GM12872 (cell line): ENCODE measurements at regions not wholly inside any gene's neighbourhood (a gene's known extent, or its start where the extent isn't known, plus 50 kb on each side); places are given as distances from the start of the nearest gene placed in this dataset.

ENCODE experiments used
- TF ChIP-seq, protein P1 (sequence below): IDR thresholded peaks from 3 replicates; pipeline ENCODE4 v1.5.1; 2011; ENCODE audit warnings: low read depth, mild to moderate bottlenecking, low read length, moderate library complexity; ENCODE audit not compliant: insufficient read depth

DNA sequence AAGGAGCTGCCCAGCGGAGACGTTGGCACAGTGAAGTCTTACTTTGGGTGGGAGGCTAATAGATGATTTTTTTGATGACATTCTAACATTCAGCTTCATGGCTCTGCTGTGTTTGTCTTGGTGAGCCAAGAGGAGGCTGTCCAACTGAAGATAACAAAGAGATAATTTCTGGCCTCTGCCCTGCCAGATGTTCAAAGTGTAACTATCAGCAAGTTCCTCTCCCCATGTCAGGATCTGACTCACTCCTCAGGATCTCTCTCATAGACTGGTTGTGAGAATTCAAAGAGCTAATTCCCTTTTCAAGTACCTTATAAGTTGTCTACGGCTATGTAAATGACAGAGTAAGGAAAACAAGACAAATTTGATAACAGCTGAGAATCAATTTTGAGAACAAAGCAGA, 1340.9 kb downstream of the XPNPEP1 start:
- TF ChIP-seq, protein P1, sequence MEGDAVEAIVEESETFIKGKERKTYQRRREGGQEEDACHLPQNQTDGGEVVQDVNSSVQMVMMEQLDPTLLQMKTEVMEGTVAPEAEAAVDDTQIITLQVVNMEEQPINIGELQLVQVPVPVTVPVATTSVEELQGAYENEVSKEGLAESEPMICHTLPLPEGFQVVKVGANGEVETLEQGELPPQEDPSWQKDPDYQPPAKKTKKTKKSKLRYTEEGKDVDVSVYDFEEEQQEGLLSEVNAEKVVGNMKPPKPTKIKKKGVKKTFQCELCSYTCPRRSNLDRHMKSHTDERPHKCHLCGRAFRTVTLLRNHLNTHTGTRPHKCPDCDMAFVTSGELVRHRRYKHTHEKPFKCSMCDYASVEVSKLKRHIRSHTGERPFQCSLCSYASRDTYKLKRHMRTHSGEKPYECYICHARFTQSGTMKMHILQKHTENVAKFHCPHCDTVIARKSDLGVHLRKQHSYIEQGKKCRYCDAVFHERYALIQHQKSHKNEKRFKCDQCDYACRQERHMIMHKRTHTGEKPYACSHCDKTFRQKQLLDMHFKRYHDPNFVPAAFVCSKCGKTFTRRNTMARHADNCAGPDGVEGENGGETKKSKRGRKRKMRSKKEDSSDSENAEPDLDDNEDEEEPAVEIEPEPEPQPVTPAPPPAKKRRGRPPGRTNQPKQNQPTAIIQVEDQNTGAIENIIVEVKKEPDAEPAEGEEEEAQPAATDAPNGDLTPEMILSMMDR, result no peak

DNA sequence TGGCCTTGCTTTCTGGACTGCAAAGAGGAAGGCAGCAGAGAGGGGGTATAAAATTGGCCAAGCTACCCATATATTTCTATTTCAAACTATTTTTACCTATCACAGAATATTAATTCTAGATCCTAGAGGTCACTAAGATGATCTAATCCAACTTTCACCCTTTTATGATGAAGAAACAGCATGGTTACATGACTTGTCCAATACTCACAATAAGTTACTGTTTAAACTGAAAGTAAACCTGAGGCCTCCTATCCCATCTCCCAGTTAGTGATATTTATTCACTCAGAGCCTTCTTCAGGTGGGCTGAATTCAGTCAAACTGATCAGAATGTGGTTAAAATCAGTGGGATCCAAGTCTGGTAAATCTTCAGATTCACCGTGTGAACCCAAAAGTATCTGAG, 1345.1 kb downstream of the XPNPEP1 start:
- TF ChIP-seq, protein P1, result no peak

DNA sequence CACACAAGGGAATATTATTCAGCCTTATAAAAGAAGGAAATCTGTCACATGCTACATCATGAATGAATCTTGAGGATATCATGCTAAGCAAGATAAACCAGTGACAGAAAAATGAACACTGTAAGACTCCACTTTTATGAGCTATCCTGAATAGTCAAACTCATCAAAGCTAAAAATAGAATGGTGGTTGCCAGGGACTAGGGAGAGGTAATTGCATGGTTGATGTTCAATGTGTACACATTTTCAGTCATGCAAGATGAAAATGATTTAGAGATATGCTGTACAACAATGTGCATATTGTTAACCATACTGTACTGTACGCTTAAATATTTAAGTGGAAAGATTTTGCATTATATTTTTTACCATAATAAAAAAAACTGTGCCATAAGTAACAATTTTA, 1349.1 kb downstream of the XPNPEP1 start:
- TF ChIP-seq, protein P1, result no peak

DNA sequence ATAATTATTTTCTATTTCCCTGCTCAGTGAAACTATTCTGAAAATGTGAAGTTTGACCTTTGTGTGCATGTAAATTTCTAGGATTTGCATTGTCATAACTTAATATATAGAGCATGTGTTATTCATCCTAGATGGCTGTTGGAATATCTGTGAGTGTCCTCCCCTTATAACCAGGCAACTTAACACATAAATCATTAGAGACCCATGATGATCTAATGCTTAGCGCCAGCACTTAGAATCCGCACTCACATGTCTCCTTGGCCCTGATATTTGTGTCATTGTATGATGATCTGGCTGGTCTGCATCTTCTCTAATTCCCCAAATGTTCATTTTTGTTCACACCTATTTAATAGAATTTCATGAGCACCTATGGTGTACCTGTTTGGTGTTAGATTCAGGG, 1354.5 kb downstream of the XPNPEP1 start:
- TF ChIP-seq, protein P1, result no peak

DNA sequence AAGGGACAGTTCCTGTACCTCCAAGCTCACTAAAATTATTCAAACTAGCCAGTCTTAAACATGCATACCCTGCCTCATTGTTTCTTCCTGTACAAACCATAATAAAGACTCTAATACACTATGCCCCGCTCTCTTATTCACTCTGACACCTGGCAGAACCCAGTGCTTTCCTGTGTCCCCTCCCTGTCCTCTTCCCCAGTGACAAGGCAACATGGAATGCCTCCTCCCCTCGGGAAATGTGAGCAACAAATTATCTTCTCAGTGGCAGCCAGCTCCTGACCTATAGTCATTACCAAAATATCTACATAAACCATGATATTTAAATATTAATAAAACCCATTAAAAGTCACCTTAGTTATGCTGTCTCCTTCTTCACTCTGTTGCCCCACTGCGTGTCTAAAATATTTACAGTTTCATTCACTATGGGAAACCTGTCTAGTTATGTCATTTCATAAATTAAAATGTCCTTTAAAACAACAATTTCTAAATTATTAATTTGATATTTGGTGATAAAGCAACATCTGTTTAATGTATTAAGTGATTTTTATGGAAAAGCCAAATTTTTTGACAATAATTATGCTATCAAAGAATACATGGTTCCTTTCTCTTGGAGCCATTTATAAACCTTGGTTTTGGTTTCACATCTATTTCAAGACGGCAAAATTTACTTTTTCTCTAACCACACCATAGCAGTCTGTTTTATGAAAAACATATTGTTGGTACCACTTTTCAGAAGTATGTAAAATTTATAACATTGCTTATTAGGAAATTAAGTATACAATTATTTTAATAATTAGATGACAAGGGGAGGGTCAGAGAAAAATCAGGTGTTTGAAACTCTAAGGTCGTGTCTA, 1355.2 kb downstream of the XPNPEP1 start:
- TF ChIP-seq, protein P1, result no peak

DNA sequence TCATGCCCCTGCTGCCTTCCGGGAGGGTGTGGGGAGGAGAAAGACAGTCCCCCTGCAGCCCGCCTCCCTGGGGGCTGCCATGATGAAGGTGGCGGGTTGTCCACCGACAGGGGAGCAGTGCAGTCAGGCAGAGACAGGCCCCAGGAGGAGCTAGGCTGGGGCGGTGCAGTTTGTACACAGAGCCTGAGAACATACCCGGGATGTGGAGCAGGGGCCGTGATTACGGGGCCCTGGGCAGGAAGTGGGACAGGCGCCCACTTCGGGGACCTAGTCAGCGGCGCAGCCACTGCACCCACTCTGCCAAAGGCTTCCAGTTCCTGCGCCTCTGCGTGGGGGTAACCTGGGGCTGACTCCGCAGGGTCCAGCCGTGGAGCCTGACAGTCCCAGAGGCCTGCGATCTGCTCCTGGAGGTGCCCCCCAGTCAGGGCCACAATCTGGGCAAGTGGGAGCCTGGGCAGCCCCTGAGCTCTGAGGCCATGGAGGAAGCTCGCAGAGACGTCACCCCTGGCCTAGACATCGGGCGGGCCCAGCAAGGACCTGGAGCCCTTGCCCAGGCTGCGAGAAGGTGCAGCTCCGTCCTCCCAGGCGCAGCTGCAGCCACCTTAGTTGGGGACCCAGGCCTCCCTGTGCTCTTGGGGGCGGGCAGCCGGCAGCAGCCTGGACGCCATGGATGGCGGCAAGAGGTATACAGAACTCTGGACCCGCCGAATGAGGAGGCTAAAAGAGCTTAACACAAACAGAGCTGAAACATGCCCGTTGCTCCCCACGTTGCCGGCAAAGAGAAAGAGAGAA, 1356.8 kb downstream of the XPNPEP1 start:
- TF ChIP-seq, protein P1, result no peak

DNA sequence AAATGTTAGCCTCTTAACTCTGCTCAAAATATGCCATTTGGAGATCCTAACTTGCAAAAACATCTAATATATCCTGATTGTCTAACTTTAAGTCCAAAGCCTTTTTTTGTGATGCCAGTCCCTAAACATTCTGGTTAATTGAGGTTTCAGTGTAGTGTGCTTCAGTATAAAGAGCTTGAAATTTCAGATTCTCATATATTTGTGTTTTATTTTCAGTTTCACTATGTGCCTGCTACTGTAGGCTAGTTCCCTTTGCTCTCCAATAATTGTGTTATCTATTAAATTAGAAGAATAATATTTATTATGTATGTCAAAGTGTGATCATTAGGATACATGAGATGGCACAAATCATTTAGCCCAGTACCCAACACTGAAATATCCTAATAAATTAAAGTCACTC, 1361.2 kb downstream of the XPNPEP1 start:
- TF ChIP-seq, protein P1, result no peak
